ENCODE measurements at regions not wholly inside any gene's neighbourhood (a gene's known extent, or its start where the extent isn't known, plus 50 kb on each side); places are given as distances from the start of the nearest gene placed in this dataset.

DNA sequence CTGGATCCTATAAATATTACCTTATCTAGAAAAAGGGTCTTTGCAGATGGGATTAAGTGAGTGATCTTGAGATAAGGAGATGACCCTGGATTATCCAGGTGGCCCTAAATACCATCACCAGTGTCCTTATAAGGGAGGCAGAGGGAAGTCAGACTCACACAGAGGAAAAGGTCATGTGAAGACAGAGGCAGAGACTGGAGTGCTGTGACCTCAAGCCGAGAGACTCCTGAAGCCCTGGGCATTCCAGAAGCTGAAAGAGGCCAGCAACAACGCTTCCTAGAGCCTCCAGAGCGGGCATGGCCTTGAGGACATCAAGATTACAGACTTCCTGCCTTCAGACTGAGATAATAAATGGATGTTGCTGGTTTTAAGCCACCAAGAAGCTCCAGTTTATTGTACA is 118.8 kb downstream of the ATPSCKMT start:
- CTCF ChIA-PET (ENCODE audit: unreplicated experiment) = no interaction called here
- H3K9me2 ChIP-seq (ENCODE audit: insufficient read depth, low read length) = no peaks in the 10 kb centered on the region
- TF ChIP-seq EZH2phosphoT487 (IDR thresholded peaks at IDR 0.05; ENCODE audit: borderline replicate concordance, low read depth, low read length) = no peak
- TF ChIP-seq, protein P1, sequence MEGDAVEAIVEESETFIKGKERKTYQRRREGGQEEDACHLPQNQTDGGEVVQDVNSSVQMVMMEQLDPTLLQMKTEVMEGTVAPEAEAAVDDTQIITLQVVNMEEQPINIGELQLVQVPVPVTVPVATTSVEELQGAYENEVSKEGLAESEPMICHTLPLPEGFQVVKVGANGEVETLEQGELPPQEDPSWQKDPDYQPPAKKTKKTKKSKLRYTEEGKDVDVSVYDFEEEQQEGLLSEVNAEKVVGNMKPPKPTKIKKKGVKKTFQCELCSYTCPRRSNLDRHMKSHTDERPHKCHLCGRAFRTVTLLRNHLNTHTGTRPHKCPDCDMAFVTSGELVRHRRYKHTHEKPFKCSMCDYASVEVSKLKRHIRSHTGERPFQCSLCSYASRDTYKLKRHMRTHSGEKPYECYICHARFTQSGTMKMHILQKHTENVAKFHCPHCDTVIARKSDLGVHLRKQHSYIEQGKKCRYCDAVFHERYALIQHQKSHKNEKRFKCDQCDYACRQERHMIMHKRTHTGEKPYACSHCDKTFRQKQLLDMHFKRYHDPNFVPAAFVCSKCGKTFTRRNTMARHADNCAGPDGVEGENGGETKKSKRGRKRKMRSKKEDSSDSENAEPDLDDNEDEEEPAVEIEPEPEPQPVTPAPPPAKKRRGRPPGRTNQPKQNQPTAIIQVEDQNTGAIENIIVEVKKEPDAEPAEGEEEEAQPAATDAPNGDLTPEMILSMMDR (conservative IDR thresholded peaks at IDR 0.05; ENCODE audit: low read length) = no peak
- intact Hi-C loops (cut with micrococcal nuclease; ENCODE audit: unreplicated experiment) = no loop called here
- no peaks in the 10 kb centered on the region for H3K9me3 ChIP-seq (ENCODE audit: low read length)
- no peak overlapping the region for H2AFZ ChIP-seq (ENCODE audit: low read length)
- POLR2A ChIA-PET = no interaction called here
- no peaks in the 10 kb centered on the region for H3K4me1 ChIP-seq (ENCODE audit: insufficient read depth, low read length, poor library complexity, severe bottlenecking)
- DNase-seq (ENCODE audit: low spot score) = no peak
- no peak overlapping the region for H3K4me2 ChIP-seq (ENCODE audit: low read length)
- no peaks in the 10 kb centered on the region for H3K79me2 ChIP-seq (ENCODE audit: insufficient read depth, low read depth, low read length)
- no peaks in the 10 kb centered on the region for H3K36me3 ChIP-seq (ENCODE audit: insufficient read depth, low read length)
- no peaks in the 10 kb centered on the region for H4K20me1 ChIP-seq (ENCODE audit: insufficient read depth, low read length)
- H3K27ac ChIP-seq (ENCODE audit: low read depth, low read length, poor library complexity, severe bottlenecking) = no peak overlapping the region
- no peak overlapping the region for H3K4me3 ChIP-seq (ENCODE audit: low read depth, low read length, poor library complexity, severe bottlenecking)
- no TSS peak for BruUV-seq (replicated peaks)

DNA sequence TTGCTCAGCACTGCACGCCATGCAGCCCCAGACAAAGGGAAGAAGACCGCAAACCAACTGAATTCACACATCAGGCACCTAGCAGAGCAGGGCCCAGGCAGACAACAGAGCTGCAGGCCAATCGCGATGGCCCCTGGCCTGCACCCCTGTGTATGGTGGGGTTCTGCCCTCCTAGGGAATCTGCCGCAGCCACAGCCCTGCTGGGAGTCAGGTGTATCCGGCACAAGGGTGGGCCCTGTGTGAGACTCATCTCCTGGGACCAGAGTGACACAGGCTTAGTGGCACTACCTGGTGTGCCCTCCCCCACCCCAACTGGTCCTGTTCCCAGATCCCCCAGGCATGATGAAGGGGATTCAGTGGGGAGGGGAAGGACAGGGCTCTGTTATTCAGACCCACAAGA is 122.8 kb downstream of the ATPSCKMT start:
- H3K4me3 ChIP-seq (ENCODE audit: low read depth, low read length, poor library complexity, severe bottlenecking) = no peak overlapping the region
- H3K27ac ChIP-seq (ENCODE audit: low read depth, low read length, poor library complexity, severe bottlenecking) = no peak overlapping the region
- H3K36me3 ChIP-seq (ENCODE audit: insufficient read depth, low read length) = no peaks in the 10 kb centered on the region
- no peaks in the 10 kb centered on the region for H3K9me2 ChIP-seq (ENCODE audit: insufficient read depth, low read length)
- H3K4me1 ChIP-seq (ENCODE audit: insufficient read depth, low read length, poor library complexity, severe bottlenecking) = no peaks in the 10 kb centered on the region
- DNase-seq (ENCODE audit: low spot score) = no peak
- intact Hi-C loops (cut with micrococcal nuclease; ENCODE audit: unreplicated experiment) = no loop called here
- H2AFZ ChIP-seq (ENCODE audit: low read length) = no peak overlapping the region
- no peaks in the 10 kb centered on the region for H3K79me2 ChIP-seq (ENCODE audit: insufficient read depth, low read depth, low read length)
- TF ChIP-seq, protein P1 (conservative IDR thresholded peaks at IDR 0.05; ENCODE audit: low read length) = no peak
- no peak for TF ChIP-seq EZH2phosphoT487 (IDR thresholded peaks at IDR 0.05; ENCODE audit: borderline replicate concordance, low read depth, low read length)
- no peak overlapping the region for H3K4me2 ChIP-seq (ENCODE audit: low read length)
- H3K9me3 ChIP-seq (ENCODE audit: low read length) = no peaks in the 10 kb centered on the region
- ChIA-PET POLR2A (no interaction called here), CTCF (ENCODE audit: unreplicated experiment) (no interaction called here)
- BruUV-seq (replicated peaks) = no TSS peak
- no peaks in the 10 kb centered on the region for H4K20me1 ChIP-seq (ENCODE audit: insufficient read depth, low read length)

DNA sequence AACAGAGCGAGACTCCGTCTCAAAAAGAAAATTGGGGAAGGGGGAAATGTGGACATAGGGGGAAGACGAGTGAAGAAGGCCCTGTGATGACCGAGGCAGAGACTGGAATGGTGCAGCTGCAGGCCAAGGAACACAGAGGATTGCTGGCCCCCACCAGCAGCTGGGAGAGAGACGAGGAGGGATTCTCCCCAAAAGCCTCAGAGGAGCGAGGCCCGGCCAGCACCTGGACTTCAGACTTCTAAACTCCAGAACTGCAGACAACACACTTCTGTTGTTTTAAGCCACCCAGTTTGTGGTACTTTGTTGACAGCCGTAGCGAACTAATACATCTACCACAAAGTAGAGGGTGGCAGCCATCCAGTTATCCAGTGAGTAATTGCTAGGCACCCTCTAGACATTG is 124.6 kb downstream of the ATPSCKMT start:
- intact Hi-C loops (cut with micrococcal nuclease; ENCODE audit: unreplicated experiment) = no loop called here
- H3K4me2 ChIP-seq (ENCODE audit: low read length) = no peak overlapping the region
- no peaks in the 10 kb centered on the region for H3K4me1 ChIP-seq (ENCODE audit: insufficient read depth, low read length, poor library complexity, severe bottlenecking)
- ChIA-PET CTCF (ENCODE audit: unreplicated experiment) (no interaction called here), POLR2A (no interaction called here)
- H3K27ac ChIP-seq (ENCODE audit: low read depth, low read length, poor library complexity, severe bottlenecking) = no peak overlapping the region
- H3K9me2 ChIP-seq (ENCODE audit: insufficient read depth, low read length) = no peaks in the 10 kb centered on the region
- DNase-seq (ENCODE audit: low spot score) = no peak
- no peak overlapping the region for H2AFZ ChIP-seq (ENCODE audit: low read length)
- no peaks in the 10 kb centered on the region for H3K9me3 ChIP-seq (ENCODE audit: low read length)
- no peaks in the 10 kb centered on the region for H3K79me2 ChIP-seq (ENCODE audit: insufficient read depth, low read depth, low read length)
- H4K20me1 ChIP-seq (ENCODE audit: insufficient read depth, low read length) = no peaks in the 10 kb centered on the region
- TF ChIP-seq, protein P1 (conservative IDR thresholded peaks at IDR 0.05; ENCODE audit: low read length) = no peak
- no peak for TF ChIP-seq EZH2phosphoT487 (IDR thresholded peaks at IDR 0.05; ENCODE audit: borderline replicate concordance, low read depth, low read length)
- BruUV-seq (replicated peaks) = no TSS peak
- no peak overlapping the region for H3K4me3 ChIP-seq (ENCODE audit: low read depth, low read length, poor library complexity, severe bottlenecking)
- no peaks in the 10 kb centered on the region for H3K36me3 ChIP-seq (ENCODE audit: insufficient read depth, low read length)
